Mammary epithelial cell (primary cell): ENCODE measurements at regions not wholly inside any gene's neighbourhood (a gene's known extent, or its start where the extent isn't known, plus 50 kb on each side); places are given as distances from the start of the nearest gene placed in this dataset.

ENCODE experiments used
- CTCF ChIP-seq, 2 donors: IDR thresholded peaks in 1 of 2; conservative IDR thresholded peaks in 1 of 2; 2 replicates each; pipeline ENCODE4 v1.5.1; 2011 to 2012; ENCODE audit warnings: inconsistent platforms in 2 of 2, low read length in 2 of 2, mild to moderate bottlenecking in 2 of 2, control low read depth in 1 of 2, low read depth in 1 of 2; ENCODE audit not compliant: insufficient read depth in 1 of 2; ENCODE audit errors: extremely low read depth in 1 of 2
- EZH2 ChIP-seq: IDR thresholded peaks from 2 replicates; pipeline ENCODE4 v1.6.1; 2012; ENCODE audit warnings: low read length, inconsistent platforms, borderline replicate concordance

DNA sequence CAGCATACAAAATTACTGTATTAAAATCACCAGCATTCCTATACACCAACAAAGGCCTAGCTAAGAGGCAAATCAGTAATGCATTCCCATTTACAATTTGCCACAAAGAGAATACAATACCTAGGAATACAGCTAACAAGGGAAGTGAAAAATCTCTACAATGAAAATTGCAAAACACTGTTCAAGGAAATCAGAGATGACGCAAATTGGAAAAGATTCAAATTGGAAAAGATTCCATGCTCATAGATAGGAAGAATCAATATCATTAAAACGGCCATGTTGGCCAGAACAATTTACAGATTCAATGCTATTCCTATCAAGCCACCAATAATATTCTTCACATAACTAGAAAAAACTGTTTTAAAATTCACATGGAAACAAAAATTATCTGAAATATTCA lies 123.0 kb upstream of the ANO5 start:
- no peak for TF ChIP-seq CTCF (conservative IDR thresholded peaks at IDR 0.05 in 1 of 2, IDR thresholded peaks at IDR 0.05 in 1 of 2; ENCODE audit: extremely low read depth in 1 of 2, insufficient read depth in 1 of 2, low read depth in 1 of 2, low read length in 2 of 2)
- TF ChIP-seq EZH2 = no peak
